22Rv1 (cell line): ENCODE measurements at regions not wholly inside any gene's neighbourhood (a gene's known extent, or its start where the extent isn't known, plus 50 kb on each side); places are given as distances from the start of the nearest gene placed in this dataset.

Experiments used
- H3K27ac ChIP-seq: fragments of 450-650 bp; 2 replicates; pipeline ENCODE4 v1.5.1; 2017
- ZFX ChIP-seq: fragments of 450-650 bp; IDR thresholded peaks from 2 replicates; pipeline ENCODE4 v1.6.1; 2017; ENCODE audit warnings: antibody characterized with exemption, borderline replicate concordance
- TF ChIP-seq, protein P1 (sequence below): fragments of 450-650 bp; IDR thresholded peaks from 2 replicates; pipeline ENCODE4 v1.5.1; 2017; ENCODE audit warnings: mild to moderate bottlenecking

DNA sequence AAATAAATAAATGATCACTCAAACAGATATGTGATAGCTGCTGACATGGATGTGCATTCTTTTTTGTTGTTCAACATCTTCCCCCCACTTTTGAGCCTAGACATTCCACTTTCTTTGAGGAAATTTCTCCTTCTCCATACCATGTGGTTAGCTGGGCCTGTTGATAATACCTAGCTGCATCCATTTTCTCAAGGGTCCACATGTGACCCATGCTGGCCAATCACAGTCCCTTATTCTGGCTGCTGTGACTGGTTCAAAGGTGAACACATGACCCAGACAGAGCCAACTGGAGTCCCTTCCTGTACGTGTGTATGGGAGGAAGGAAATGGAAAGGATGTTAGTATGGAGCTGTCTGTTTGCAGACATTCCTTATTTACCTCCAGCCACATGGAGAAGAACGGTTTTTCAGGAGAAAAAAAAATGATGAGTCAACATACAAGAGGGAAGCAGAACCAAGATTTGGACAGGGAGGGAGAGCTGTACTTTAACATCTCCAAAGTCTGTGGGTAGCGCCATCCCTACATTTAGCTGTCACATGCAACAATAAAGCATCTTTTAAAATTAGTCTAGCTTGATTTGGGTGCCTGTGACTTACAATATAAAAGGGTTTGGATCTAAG, 391.7 kb upstream of the TBX3 start:
- TF ChIP-seq ZFX = no peak
- TF ChIP-seq, protein P1, sequence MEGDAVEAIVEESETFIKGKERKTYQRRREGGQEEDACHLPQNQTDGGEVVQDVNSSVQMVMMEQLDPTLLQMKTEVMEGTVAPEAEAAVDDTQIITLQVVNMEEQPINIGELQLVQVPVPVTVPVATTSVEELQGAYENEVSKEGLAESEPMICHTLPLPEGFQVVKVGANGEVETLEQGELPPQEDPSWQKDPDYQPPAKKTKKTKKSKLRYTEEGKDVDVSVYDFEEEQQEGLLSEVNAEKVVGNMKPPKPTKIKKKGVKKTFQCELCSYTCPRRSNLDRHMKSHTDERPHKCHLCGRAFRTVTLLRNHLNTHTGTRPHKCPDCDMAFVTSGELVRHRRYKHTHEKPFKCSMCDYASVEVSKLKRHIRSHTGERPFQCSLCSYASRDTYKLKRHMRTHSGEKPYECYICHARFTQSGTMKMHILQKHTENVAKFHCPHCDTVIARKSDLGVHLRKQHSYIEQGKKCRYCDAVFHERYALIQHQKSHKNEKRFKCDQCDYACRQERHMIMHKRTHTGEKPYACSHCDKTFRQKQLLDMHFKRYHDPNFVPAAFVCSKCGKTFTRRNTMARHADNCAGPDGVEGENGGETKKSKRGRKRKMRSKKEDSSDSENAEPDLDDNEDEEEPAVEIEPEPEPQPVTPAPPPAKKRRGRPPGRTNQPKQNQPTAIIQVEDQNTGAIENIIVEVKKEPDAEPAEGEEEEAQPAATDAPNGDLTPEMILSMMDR = no peak
- no peak overlapping the region for H3K27ac ChIP-seq

DNA sequence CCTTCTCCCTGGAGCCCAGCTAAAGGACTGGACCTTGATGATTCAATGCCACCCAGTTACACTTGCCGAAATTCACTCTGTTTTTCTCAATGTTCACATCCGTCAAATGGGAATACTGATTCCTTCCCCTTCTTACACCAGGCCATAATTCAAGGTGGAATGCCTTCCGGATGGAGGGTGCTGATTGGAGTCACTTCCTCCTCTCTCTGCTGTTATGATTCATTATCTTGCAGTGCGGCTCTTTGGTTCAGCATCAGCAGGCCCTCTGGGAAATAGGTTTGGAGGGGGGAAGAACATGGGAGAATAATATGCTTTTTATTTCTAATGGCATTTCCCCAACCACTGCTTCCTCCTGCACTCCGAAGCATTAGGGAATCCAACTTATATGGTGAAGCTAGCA, 390.6 kb upstream of the TBX3 start:
- no peak for TF ChIP-seq ZFX
- TF ChIP-seq, protein P1 = no peak
- H3K27ac ChIP-seq = no peak overlapping the region

DNA sequence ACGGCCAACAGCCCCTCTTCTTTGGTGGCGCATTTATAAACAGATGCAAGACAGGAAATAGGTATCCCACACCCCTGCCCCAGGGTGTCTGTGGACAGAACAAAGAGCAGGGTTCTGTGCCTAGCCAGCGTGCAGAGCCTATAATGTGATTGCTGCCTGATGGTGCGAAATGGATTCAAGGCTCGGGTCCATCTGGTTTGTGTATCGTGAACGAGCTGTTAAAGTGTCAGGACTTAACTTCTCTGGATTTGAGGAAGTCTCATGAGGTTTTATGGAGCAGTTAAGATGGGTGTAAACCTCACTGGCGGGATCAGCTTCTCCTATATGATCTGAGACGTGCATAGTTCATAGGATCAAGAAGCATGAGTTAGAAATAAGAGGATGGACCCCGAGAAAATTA, 388.7 kb upstream of the TBX3 start:
- TF ChIP-seq, protein P1 = no peak
- no peak for TF ChIP-seq ZFX

DNA sequence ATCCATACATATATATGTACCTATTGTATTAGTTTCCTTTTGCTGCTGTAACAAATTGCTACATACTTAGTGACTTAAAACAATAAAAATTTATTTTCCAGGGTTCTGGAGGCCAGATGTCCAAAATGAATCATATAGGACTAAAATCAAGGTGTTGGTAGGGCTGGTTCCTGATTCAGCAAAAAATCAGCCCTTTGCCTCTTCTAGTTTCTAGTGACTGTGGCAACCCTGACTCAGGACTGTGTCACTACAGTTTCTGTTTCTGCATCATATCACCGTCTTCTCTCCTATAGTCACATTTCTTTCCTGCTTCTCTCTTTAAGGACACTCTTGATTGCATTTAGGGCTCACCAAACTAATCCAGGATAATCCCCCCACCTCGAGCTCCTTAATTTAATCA, 386.3 kb upstream of the TBX3 start:
- TF ChIP-seq, protein P1 = no peak
- TF ChIP-seq ZFX = no peak
- H3K27ac ChIP-seq = no peak overlapping the region

More for the DNA sequence above, 388.7 kb upstream of the TBX3 start:
- H3K27ac ChIP-seq = no peak overlapping the region

DNA sequence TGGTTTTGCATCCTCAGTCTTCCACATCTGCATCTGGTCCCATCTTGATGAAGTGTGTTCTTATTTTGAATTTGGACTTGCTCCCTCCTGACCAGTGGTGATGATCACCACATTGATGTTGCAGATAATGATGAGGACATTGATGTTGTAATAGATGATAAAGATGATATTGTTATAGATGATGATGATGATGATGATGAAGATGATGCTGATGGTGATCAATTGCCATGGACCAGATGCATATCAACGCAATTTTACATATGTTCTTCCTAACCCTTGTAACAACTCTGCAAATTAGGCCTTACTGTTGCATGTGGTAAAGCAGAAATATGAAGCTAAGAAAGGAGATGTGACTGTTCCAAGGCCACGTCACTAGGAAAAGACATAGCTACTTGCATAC, 380.3 kb upstream of the TBX3 start:
- TF ChIP-seq, protein P1 = no peak
- no peak for TF ChIP-seq ZFX
- no peak overlapping the region for H3K27ac ChIP-seq

DNA sequence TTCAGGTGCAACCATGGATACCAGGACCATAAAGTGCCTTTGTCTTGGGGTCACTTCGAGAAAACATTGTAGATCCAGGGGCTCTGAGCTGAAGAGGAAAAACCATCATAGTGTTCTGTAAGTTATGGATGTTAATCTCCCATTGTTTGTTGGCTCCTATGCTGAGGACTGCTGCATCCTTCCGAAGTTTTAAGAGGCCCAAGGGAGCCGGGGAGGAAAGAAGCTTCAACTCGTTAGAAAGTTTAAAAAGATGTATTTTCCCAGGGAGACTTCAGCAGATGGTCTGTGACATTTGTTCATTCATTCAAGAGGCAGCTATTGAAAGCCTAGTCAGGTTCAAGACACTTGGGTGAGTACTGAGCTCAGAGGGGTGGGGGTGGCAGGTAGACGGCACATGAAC, 378.8 kb upstream of the TBX3 start:
- H3K27ac ChIP-seq = no peak overlapping the region
- TF ChIP-seq, protein P1 = no peak
- TF ChIP-seq ZFX = no peak

DNA sequence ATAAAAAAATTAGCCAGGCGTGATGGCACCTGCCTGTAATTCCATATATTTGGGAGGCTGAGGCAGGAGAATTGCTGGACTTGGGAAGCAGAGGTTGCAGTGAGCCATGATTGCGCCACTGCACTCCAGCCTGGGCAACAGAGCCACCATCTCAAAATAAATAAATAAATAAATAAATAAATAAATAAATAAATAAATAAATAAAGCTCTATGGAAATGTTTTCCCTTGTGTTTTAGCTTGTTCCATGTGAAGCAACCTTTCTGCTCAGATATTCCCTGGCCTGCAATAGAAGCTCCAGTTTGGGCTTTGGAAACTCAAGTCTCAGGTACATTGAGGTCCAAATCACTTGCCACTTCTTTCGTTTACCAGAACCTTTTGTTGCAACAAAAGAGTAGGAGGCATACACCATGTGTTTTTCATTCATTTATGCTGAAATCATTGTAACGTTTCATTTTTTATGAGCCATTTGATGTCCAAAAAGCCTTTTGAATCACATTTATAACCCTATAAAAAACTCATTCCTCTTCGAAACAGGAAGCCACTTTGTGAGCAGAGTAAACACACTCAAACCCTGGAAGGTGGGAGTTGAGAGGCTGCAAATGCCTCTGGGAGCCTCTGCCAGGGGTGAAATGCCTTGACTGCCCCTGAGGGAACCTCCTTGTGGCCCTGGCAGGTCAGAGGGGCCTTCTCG, 376.6 kb upstream of the TBX3 start:
- TF ChIP-seq, protein P1 = no peak
- no peak for TF ChIP-seq ZFX
- no peak overlapping the region for H3K27ac ChIP-seq
